Inferior parietal cortex (tissue), 1 donor: ENCODE measurements at regions not wholly inside any gene's neighbourhood (a gene's known extent, or its start where the extent isn't known, plus 50 kb on each side); places are given as distances from the start of the nearest gene placed in this dataset.

ENCODE experiments used
- DNase-seq: peaks from one replicate; pipeline ENCODE4 v3.0.0-alpha.2; 2016; ENCODE audit errors: extremely low spot score

GRCh38 chr11:32161293-32161692 is 70.4 kb downstream of the RCN1 start:
- no peak for DNase-seq

- no peak for DNase-seq
Observed at GRCh38 chr11:32162351-32162750, 71.5 kb downstream of the RCN1 start.

GRCh38 chr11:32162906-32163305 is 72.0 kb downstream of the RCN1 start:
- DNase-seq, result no peak

DNA sequence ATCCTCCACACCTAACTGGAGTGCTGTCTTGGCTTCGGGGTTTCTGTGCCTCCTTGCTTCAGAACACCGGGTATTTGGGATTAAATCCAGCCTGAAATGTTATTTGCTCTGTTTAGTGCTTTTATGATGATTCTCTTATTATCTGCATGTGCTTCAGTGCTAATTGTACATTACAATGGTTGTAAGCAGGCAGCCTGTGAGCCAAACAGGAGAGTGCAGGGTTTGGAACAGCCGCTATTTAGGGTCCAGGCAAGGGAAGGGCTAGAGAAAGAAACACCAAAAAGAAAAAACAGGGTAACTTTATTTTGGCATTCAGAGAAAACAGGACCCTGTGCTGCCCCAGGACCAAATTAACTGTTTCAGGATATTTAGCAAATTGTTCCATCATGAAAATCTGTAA is 72.7 kb downstream of the RCN1 start:
- no peak for DNase-seq

DNA sequence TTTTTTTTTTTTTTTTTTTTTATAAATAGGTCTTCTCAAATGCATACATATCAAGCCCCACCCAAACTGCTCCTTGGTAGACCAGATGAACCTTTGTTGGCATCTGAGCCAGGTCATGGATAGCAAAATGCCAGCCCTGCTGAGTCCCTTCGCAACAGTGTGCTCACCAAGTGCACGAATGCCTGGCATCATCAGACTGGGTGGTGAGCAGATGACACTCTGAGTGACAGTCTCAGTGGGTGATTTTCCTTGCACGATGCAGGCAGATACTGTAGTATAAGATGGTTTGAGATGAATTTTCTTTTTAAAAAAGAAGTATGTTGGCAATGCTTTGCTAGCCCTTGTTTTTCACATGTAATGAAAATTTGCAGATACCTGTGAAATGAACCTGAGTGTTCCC is 74.0 kb downstream of the RCN1 start:
- no peak for DNase-seq

DNA sequence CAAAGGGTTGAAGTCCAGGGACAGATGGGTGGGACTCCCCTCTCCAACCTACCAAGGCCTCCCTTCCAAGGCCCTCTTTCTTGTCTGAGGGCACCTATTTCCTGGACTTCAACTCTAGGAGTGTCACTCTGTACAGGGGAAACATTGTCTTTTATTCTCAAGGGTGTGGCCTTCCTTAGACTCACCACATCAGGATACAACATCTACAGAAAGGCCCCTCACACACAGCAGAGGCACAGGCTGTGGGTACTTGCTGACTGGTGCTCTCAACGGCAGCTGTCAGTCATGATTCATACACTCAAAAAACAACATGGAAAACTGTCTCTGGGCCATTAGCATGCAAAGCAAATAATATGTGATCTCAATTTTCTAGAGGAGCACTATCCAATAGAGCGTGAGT is 78.0 kb downstream of the RCN1 start:
- DNase-seq, result no peak

DNA sequence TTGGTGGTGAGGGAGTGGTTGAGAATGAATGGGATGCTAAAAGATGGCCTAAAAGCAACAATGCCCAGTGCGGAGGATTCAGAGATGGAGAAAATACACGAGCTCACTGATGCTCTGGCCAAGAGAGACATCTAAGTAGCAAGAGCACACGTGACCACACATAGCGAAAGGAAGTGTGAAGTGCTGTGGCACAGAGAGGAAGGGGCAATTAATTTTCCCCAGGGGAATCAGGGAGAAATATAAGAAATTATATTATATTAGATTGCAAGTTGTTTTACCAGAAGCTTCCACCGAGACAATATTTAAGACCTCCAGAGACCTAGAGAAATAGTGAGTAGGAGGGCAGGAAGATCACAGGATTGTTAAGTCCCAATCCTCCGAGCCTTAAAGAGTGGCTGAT is 80.6 kb downstream of the RCN1 start:
- DNase-seq, result no peak

DNA sequence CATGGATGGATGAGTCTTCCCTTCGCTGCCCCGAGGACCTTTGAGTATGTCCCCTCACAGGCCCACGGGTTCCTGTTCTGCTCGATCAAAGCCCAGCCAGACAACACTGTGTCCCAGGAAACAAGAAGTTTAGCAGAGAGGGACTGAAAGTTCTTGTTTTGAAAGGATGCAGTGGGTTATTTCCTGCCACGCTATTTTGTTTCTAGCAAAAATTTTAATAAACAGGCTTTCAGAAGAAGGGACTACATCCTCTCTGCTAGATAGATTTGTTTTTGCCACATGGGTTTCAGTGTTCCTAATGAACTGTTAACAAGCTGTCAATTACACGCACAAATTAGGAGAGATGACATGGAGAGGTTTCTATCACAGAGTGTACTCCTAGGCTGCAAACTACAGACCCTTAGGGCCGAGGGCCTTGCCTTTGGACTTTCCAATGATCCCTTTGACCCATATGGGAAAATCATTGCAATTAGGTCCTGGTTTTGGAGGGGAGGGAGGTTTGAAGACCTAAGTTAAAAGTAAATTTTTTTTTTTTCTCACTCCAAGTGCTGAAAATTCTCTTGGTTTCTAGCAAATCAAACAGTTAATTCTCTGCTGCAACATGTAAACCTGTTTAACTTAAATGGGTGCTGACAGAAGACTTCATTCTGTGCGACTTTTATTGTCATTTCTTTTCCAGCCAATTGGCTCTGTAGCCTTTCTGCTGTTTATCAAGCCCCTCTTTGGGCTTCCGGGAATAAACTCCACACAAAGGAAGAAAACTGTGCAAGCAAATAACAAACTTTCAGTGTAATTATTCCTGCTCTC is 81.4 kb downstream of the RCN1 start:
- no peak for DNase-seq

GRCh38 chr11:32172848-32173834 is 82.3 kb downstream of the RCN1 start:
- peak; percentile 58 for DNase-seq

- DNase-seq, result no peak
Observed at GRCh38 chr11:32173977-32174376, 83.1 kb downstream of the RCN1 start.

GRCh38 chr11:32176223-32176934 is 85.5 kb downstream of the RCN1 start:
- peak; percentile 97 for DNase-seq

GRCh38 chr11:32178692-32179091 is 87.8 kb downstream of the RCN1 start:
- no peak for DNase-seq

GRCh38 chr11:32183512-32183911 is 92.6 kb downstream of the RCN1 start:
- no peak for DNase-seq

DNA sequence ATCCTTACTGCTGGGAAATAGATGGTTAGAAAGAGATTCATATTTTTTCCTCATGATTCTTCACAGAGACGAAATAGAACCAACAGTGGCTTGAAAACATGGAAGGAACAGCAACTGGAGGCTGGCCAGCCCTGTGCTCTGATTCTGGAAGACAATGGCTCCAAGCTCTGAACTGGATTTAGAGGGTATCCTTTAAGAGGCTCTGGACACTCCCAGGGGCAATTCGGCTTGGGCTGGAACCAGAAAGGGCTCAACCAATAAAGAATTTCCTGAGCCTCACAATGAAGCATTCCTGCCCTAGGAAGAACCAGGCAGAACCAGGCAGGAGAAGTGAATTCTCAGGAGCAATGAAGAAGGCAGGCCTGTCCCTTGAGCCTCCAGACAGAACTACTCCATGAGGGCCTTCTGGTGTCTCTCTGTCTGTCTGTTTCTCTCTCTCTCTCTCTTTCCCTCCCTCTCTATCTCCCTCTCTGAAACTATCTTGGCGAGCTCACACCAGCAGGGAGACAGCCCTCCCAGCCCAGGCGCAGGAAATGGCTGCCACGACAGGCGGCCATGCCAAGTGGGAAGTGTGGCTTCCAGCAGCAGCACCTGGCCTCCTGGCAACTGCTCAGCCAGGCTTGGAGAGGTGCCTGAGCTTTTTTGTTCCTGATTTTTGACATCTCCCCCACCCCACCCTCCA is 93.3 kb downstream of the RCN1 start:
- no peak for DNase-seq

DNA sequence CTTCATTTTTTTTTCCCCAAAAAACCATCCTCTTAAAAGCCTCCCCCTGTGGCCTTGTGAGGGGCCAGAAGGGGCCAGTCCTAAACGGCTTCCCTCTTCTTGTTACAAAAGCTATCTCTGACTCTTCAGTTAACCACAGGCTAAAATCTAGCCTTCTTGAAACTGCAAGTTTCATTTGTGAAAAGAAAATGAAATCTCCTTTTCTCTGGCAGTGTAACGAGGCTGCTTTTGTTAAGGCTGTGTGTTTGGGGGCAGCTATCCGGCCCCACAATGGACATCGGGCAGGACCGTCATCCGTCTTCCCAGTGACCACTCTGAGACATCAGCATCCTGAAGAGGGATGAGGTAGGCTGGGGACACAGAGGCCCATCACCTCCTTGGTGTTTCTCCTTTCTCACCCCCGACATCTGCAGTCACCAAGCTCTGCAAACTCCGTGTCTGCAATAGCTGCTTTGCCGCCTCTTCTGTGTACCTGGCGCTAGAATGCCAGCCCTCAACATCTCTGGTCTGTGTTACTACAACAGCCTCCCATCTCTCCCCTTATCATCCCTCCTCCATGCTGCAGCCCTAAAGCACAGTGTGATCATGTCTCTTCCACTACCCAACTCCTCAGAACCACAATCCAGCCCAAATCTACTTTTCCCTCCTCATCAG is 94.0 kb downstream of the RCN1 start:
- DNase-seq, result no peak

DNA sequence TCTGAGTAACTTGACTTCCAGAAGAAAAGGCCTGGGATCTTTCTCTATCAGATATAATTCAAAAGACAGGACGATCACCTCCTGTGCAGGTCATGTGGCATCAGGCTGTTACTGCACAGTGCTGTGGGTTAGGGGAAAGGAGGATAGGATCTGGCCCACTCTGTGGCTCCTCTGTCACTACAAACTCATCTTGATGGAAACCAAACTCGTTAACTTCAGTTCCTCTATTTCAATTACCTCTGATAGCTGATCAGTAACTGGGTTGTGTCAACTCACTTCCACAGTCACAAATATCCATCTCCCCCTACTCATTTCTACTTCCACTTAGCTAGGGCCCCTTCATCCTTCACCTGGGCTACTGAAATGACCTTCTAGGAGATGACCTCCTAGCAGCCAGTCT is 95.2 kb downstream of the RCN1 start:
- DNase-seq, result no peak

GRCh38 chr11:32187111-32187510 is 96.2 kb downstream of the RCN1 start:
- DNase-seq, result no peak

- DNase-seq, result no peak
Observed at GRCh38 chr11:32188785-32189184, 97.9 kb downstream of the RCN1 start.

DNA sequence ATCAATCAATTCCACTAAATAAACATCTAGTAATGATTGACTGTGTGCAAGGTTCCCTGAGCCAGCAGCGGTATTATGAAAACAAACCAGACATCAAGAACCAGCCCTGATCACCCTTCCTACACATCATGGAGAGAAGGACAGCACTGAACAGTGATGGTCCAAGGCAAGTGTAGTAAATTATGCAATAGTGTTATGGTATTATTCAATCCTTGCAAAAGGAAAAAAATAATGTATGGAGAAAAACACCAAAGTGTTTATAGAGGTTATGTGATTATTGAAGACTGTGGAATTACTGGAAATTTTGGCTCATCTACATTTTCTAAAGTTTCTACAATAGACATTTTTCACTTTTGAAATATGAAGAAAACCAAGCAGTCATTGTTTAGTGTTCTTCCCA is 105.3 kb downstream of the RCN1 start:
- DNase-seq, result no peak

GRCh38 chr11:32198053-32198452 is 107.2 kb downstream of the RCN1 start:
- no peak for DNase-seq
